WTC11 (cell line): ENCODE measurements at regions not wholly inside any gene's neighbourhood (a gene's known extent, or its start where the extent isn't known, plus 50 kb on each side); places are given as distances from the start of the nearest gene placed in this dataset.

Experiments used
- ATAC-seq: fragments of 200-7000 bp; cut with Tn5 transposase; 2 replicates; pipeline ENCODE4 v1.10.0; 2021; ENCODE audit warnings: mild to moderate bottlenecking, moderate library complexity
- CTCF ChIA-PET: fragments of 300-600 bp; sonication (Branson Sonifier 250); formaldehyde crosslinking; loops from one replicate; lab custom pipeline; 2021; ENCODE audit warnings: antibody characterized with exemption; lab: Charles Lee
- POLR2A ChIA-PET: fragments of 350-600 bp; sonication (Branson Sonifier 250); formaldehyde crosslinking; loops from one replicate; lab custom pipeline; 2021; ENCODE audit warnings: antibody characterized with exemption; lab: Charles Lee
- DNase-seq: peaks from one replicate; pipeline ENCODE4 v3.0.0; 2021; ENCODE audit warnings: low spot score
- H3K27ac Mint-ChIP-seq: 2 replicates; pipeline ENCODE4 v1.8.0; 2021; ENCODE audit warnings: mixed read lengths
- H3K27me3 Mint-ChIP-seq: 2 replicates; pipeline ENCODE4 v1.8.0; 2021; ENCODE audit warnings: low read depth, mild to moderate bottlenecking, moderate library complexity, mixed read lengths
- H3K36me3 Mint-ChIP-seq: 2 replicates; pipeline ENCODE4 v1.8.0; 2021; ENCODE audit warnings: mixed read lengths
- H3K4me1 Mint-ChIP-seq: 2 replicates; pipeline ENCODE4 v1.8.0; 2022; ENCODE audit warnings: mixed read lengths
- H3K4me3 Mint-ChIP-seq: 2 replicates; pipeline ENCODE4 v1.8.0; 2021; ENCODE audit warnings: mild to moderate bottlenecking, moderate library complexity, mixed read lengths
- H3K9me3 Mint-ChIP-seq: 2 replicates; pipeline ENCODE4 v1.8.0; 2021; ENCODE audit warnings: mixed read lengths
- CREB1 ChIP-seq: sonication (generic); formaldehyde crosslinking; IDR thresholded peaks from 2 replicates; pipeline ENCODE4 v1.8.0; 2023; ENCODE audit warnings: mild to moderate bottlenecking, missing genetic modification reagents
- FOXP1 ChIP-seq: sonication (generic); formaldehyde crosslinking; IDR thresholded peaks from 2 replicates; pipeline ENCODE4 v1.8.0; 2022; ENCODE audit warnings: missing genetic modification reagents, mild to moderate bottlenecking, moderate library complexity, borderline replicate concordance
- GABPB1 ChIP-seq: sonication (generic); formaldehyde crosslinking; IDR thresholded peaks from 2 replicates; pipeline ENCODE4 v1.8.1; 2023; ENCODE audit warnings: mild to moderate bottlenecking, missing genetic modification reagents
- GRHL2 ChIP-seq: fragments of 250-450 bp; sonication (Bioruptor Pico); IDR thresholded peaks from 2 replicates; pipeline ENCODE4 v1.8.0; 2022; ENCODE audit warnings: mild to moderate bottlenecking, moderate library complexity; ENCODE audit not compliant: insufficient replicate concordance, severe bottlenecking
- HMGA2 ChIP-seq: fragments of 250-450 bp; sonication (Bioruptor Pico); IDR thresholded peaks from 2 replicates; pipeline ENCODE4 v1.4.0; 2021; ENCODE audit warnings: mild to moderate bottlenecking, moderate library complexity
- MXD4 ChIP-seq: fragments of 250-450 bp; sonication (Bioruptor Pico); IDR thresholded peaks from 2 replicates; pipeline ENCODE4 v1.8.0; 2021; ENCODE audit warnings: mild to moderate bottlenecking, moderate library complexity, borderline replicate concordance
- MYBL2 ChIP-seq: sonication (generic); formaldehyde crosslinking; IDR thresholded peaks from 2 replicates; pipeline ENCODE4 v1.8.1; 2023; ENCODE audit warnings: mild to moderate bottlenecking, moderate library complexity, missing genetic modification reagents
- NR3C1 ChIP-seq: sonication (generic); formaldehyde crosslinking; conservative IDR thresholded peaks from 2 replicates; pipeline ENCODE4 v1.8.1; 2023; ENCODE audit warnings: low read depth, mild to moderate bottlenecking, missing genetic modification reagents
- SP1 ChIP-seq: sonication (generic); formaldehyde crosslinking; conservative IDR thresholded peaks from 2 replicates; pipeline ENCODE4 v1.8.1; 2022; ENCODE audit warnings: missing genetic modification reagents
- USF1 ChIP-seq: sonication (generic); formaldehyde crosslinking; IDR thresholded peaks from 2 replicates; pipeline ENCODE4 v1.8.0; 2022; ENCODE audit warnings: mild to moderate bottlenecking, missing genetic modification reagents
- ZBTB21 ChIP-seq: sonication (generic); formaldehyde crosslinking; IDR thresholded peaks from 2 replicates; pipeline ENCODE4 v1.8.1; 2023; ENCODE audit warnings: mild to moderate bottlenecking, missing genetic modification reagents, borderline replicate concordance
- ZNF138 ChIP-seq: sonication (generic); formaldehyde crosslinking; conservative IDR thresholded peaks from 2 replicates; pipeline ENCODE4 v1.8.1; 2022; ENCODE audit warnings: mild to moderate bottlenecking, moderate library complexity, missing genetic modification reagents
- TF ChIP-seq, protein P1 (sequence below): sonication (generic); formaldehyde crosslinking; IDR thresholded peaks from 2 replicates; pipeline ENCODE4 v1.8.1; 2022; ENCODE audit warnings: missing genetic modification reagents, borderline replicate concordance
- TF ChIP-seq, protein P2 (sequence below): sonication (generic); formaldehyde crosslinking; IDR thresholded peaks from 2 replicates; pipeline ENCODE4 v1.8.0; 2022; ENCODE audit warnings: mild to moderate bottlenecking, missing genetic modification reagents
- TF ChIP-seq, protein P3 (sequence below): sonication (generic); formaldehyde crosslinking; IDR thresholded peaks from 2 replicates; pipeline ENCODE4 v1.8.1; 2022; ENCODE audit warnings: mild to moderate bottlenecking, moderate library complexity, missing genetic modification reagents
- TF ChIP-seq, protein P4 (sequence below): sonication (generic); formaldehyde crosslinking; IDR thresholded peaks from 2 replicates; pipeline ENCODE4 v1.8.0; 2022; ENCODE audit warnings: mild to moderate bottlenecking, missing genetic modification reagents
- TF ChIP-seq, protein P5 (sequence below): sonication (generic); formaldehyde crosslinking; IDR thresholded peaks from 2 replicates; pipeline ENCODE4 v1.8.1; 2023; ENCODE audit warnings: mild to moderate bottlenecking, missing genetic modification reagents, borderline replicate concordance
- TF ChIP-seq, protein P6 (sequence below): sonication (generic); formaldehyde crosslinking; IDR thresholded peaks from 2 replicates; pipeline ENCODE4 v1.8.0; 2023; ENCODE audit warnings: missing genetic modification reagents, mild to moderate bottlenecking, borderline replicate concordance

- H3K27me3 Mint-ChIP-seq = no peaks in the 10 kb centered on the region
- H3K36me3 Mint-ChIP-seq = peaks cover 9% of the 10 kb centered on the region; the same call in 1 of the 2 replicates
- H3K27ac Mint-ChIP-seq = no peak overlapping the region
- H3K4me1 Mint-ChIP-seq = peaks cover 7% of the 10 kb centered on the region; the same call in 1 of the 2 replicates
- TF ChIP-seq GRHL2 (CRISPR knock-in tag) = no peak
- TF ChIP-seq, protein P1, sequence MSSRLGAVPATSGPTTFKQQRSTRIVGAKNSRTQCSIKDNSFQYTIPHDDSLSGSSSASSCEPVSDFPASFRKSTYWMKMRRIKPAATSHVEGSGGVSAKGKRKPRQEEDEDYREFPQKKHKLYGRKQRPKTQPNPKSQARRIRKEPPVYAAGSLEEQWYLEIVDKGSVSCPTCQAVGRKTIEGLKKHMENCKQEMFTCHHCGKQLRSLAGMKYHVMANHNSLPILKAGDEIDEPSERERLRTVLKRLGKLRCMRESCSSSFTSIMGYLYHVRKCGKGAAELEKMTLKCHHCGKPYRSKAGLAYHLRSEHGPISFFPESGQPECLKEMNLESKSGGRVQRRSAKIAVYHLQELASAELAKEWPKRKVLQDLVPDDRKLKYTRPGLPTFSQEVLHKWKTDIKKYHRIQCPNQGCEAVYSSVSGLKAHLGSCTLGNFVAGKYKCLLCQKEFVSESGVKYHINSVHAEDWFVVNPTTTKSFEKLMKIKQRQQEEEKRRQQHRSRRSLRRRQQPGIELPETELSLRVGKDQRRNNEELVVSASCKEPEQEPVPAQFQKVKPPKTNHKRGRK (CRISPR knock-in tag) = no peak
- no peak for TF ChIP-seq GABPB1
- TF ChIP-seq SP1 (CRISPR knock-in tag) = no peak
- no peak for TF ChIP-seq ZNF138 (CRISPR knock-in tag)
- no peak for TF ChIP-seq ZBTB21
- TF ChIP-seq, protein P2, sequence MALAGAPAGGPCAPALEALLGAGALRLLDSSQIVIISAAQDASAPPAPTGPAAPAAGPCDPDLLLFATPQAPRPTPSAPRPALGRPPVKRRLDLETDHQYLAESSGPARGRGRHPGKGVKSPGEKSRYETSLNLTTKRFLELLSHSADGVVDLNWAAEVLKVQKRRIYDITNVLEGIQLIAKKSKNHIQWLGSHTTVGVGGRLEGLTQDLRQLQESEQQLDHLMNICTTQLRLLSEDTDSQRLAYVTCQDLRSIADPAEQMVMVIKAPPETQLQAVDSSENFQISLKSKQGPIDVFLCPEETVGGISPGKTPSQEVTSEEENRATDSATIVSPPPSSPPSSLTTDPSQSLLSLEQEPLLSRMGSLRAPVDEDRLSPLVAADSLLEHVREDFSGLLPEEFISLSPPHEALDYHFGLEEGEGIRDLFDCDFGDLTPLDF (CRISPR knock-in tag) = no peak
- no peak for TF ChIP-seq FOXP1 (CRISPR knock-in tag)
- TF ChIP-seq HMGA2 = no peak
- TF ChIP-seq, protein P3, sequence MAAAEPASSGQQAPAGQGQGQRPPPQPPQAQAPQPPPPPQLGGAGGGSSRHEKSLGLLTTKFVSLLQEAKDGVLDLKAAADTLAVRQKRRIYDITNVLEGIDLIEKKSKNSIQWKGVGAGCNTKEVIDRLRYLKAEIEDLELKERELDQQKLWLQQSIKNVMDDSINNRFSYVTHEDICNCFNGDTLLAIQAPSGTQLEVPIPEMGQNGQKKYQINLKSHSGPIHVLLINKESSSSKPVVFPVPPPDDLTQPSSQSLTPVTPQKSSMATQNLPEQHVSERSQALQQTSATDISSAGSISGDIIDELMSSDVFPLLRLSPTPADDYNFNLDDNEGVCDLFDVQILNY = no peak
- no peak overlapping the region for H3K4me3 Mint-ChIP-seq
- ChIA-PET POLR2A (no interaction called here), CTCF (no interaction called here)
- ATAC-seq (no peak), DNase-seq (no peak)
- H3K9me3 Mint-ChIP-seq = peaks cover 23% of the 10 kb centered on the region
Measured at GRCh38 chr6:51141080-51141479, 322.4 kb downstream of the TFAP2B start.

GRCh38 chr6:51147756-51148155 lies 329.1 kb downstream of the TFAP2B start:
- CTCF ChIA-PET = no interaction called here
- TF ChIP-seq, protein P4, sequence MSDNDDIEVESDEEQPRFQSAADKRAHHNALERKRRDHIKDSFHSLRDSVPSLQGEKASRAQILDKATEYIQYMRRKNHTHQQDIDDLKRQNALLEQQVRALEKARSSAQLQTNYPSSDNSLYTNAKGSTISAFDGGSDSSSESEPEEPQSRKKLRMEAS (CRISPR knock-in tag) = no peak
- TF ChIP-seq USF1 (no peak), FOXP1 (CRISPR knock-in tag) (no peak), MYBL2 (CRISPR knock-in tag) (no peak), CREB1 (no peak), NR3C1 (no peak), MXD4 (CRISPR knock-in tag) (no peak)
- TF ChIP-seq, protein P5, sequence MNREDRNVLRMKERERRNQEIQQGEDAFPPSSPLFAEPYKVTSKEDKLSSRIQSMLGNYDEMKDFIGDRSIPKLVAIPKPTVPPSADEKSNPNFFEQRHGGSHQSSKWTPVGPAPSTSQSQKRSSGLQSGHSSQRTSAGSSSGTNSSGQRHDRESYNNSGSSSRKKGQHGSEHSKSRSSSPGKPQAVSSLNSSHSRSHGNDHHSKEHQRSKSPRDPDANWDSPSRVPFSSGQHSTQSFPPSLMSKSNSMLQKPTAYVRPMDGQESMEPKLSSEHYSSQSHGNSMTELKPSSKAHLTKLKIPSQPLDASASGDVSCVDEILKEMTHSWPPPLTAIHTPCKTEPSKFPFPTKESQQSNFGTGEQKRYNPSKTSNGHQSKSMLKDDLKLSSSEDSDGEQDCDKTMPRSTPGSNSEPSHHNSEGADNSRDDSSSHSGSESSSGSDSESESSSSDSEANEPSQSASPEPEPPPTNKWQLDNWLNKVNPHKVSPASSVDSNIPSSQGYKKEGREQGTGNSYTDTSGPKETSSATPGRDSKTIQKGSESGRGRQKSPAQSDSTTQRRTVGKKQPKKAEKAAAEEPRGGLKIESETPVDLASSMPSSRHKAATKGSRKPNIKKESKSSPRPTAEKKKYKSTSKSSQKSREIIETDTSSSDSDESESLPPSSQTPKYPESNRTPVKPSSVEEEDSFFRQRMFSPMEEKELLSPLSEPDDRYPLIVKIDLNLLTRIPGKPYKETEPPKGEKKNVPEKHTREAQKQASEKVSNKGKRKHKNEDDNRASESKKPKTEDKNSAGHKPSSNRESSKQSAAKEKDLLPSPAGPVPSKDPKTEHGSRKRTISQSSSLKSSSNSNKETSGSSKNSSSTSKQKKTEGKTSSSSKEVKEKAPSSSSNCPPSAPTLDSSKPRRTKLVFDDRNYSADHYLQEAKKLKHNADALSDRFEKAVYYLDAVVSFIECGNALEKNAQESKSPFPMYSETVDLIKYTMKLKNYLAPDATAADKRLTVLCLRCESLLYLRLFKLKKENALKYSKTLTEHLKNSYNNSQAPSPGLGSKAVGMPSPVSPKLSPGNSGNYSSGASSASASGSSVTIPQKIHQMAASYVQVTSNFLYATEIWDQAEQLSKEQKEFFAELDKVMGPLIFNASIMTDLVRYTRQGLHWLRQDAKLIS (CRISPR knock-in tag) = no peak
- TF ChIP-seq, protein P6, sequence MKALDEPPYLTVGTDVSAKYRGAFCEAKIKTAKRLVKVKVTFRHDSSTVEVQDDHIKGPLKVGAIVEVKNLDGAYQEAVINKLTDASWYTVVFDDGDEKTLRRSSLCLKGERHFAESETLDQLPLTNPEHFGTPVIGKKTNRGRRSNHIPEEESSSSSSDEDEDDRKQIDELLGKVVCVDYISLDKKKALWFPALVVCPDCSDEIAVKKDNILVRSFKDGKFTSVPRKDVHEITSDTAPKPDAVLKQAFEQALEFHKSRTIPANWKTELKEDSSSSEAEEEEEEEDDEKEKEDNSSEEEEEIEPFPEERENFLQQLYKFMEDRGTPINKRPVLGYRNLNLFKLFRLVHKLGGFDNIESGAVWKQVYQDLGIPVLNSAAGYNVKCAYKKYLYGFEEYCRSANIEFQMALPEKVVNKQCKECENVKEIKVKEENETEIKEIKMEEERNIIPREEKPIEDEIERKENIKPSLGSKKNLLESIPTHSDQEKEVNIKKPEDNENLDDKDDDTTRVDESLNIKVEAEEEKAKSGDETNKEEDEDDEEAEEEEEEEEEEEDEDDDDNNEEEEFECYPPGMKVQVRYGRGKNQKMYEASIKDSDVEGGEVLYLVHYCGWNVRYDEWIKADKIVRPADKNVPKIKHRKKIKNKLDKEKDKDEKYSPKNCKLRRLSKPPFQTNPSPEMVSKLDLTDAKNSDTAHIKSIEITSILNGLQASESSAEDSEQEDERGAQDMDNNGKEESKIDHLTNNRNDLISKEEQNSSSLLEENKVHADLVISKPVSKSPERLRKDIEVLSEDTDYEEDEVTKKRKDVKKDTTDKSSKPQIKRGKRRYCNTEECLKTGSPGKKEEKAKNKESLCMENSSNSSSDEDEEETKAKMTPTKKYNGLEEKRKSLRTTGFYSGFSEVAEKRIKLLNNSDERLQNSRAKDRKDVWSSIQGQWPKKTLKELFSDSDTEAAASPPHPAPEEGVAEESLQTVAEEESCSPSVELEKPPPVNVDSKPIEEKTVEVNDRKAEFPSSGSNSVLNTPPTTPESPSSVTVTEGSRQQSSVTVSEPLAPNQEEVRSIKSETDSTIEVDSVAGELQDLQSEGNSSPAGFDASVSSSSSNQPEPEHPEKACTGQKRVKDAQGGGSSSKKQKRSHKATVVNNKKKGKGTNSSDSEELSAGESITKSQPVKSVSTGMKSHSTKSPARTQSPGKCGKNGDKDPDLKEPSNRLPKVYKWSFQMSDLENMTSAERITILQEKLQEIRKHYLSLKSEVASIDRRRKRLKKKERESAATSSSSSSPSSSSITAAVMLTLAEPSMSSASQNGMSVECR (CRISPR knock-in tag) = no peak
- POLR2A ChIA-PET = no interaction called here
- Mint-ChIP-seq H3K4me1 (peaks cover 17% of the 10 kb centered on the region), H3K27ac (no peak overlapping the region), H3K4me3 (no peak overlapping the region), H3K27me3 (peaks cover 37% of the 10 kb centered on the region), H3K36me3 (peaks cover 5% of the 10 kb centered on the region; the same call in 1 of the 2 replicates), H3K9me3 (peaks cover 6% of the 10 kb centered on the region)
- no peak for DNase-seq
- ATAC-seq = no peak; the same call in 1 of the 2 replicates
